A673 (cell line): ENCODE measurements at regions not wholly inside any gene's neighbourhood (a gene's known extent, or its start where the extent isn't known, plus 50 kb on each side); places are given as distances from the start of the nearest gene placed in this dataset.

Experiments
- BruUV-seq: library from RNA; stranded (reverse); fragments of 400-500 nt; replicated peaks from 2 replicates; lab custom pipeline; 2021; lab: Mats Ljungman, UMichigan
- CTCF ChIA-PET: fragments of 300-600 bp; sonication (Branson Sonifier 250); formaldehyde crosslinking; loops from one replicate; lab custom pipeline; 2022; ENCODE audit warnings: antibody characterized with exemption; lab: Charles Lee
- POLR2A ChIA-PET: fragments of 300-600 bp; sonication (Branson Sonifier 250); formaldehyde crosslinking; loops from one replicate; lab custom pipeline; 2022; ENCODE audit warnings: antibody characterized with exemption; ENCODE audit not compliant: low non-redundant PET; lab: Charles Lee
- DNase-seq: peaks from one replicate; pipeline ENCODE4 v3.0.0-alpha.2; 2015; ENCODE audit warnings: low spot score
- H3K27ac ChIP-seq: fragments of 200-600 bp; sonication (generic); 2 replicates; pipeline ENCODE4 v1.5.1; 2016; ENCODE audit warnings: mixed run types, low read depth, mild to moderate bottlenecking, mixed read lengths, antibody characterized with exemption, low read length; ENCODE audit not compliant: poor library complexity, severe bottlenecking
- H3K27me3 ChIP-seq: fragments of 200-600 bp; sonication (generic); replicated peaks from 2 replicates; pipeline ENCODE4 v1.6.1; 2017; ENCODE audit warnings: mixed run types, low read depth, mild to moderate bottlenecking, mixed read lengths, antibody characterized with exemption, low read length; ENCODE audit not compliant: insufficient read depth, poor library complexity
- H3K36me3 ChIP-seq: fragments of 200-600 bp; sonication (generic); 2 replicates; pipeline ENCODE4 v1.6.1; 2016; ENCODE audit warnings: mixed run types, mild to moderate bottlenecking, mixed read lengths, antibody characterized with exemption, low read length; ENCODE audit not compliant: insufficient read depth, poor library complexity, severe bottlenecking
- H3K4me1 ChIP-seq: fragments of 200-600 bp; sonication (generic); 2 replicates; pipeline ENCODE4 v1.6.1; 2017; ENCODE audit warnings: mixed run types, mild to moderate bottlenecking, mixed read lengths, antibody characterized with exemption, low read length; ENCODE audit not compliant: insufficient read depth, poor library complexity, severe bottlenecking
- H3K4me3 ChIP-seq: fragments of 200-600 bp; sonication (generic); 2 replicates; pipeline ENCODE4 v1.5.1; 2016; ENCODE audit warnings: low read depth, mixed run types, mild to moderate bottlenecking, mixed read lengths, low read length; ENCODE audit not compliant: poor library complexity, severe bottlenecking
- H3K9me3 ChIP-seq: fragments of 200-600 bp; sonication (generic); 2 replicates; pipeline ENCODE4 v1.6.1; 2016; ENCODE audit warnings: mixed run types, low read depth, mild to moderate bottlenecking, mixed read lengths, antibody characterized with exemption, low read length; ENCODE audit not compliant: poor library complexity, severe bottlenecking
- CTCF ChIP-seq: fragments of 300-800, 200-600 bp; sonication (generic); conservative IDR thresholded peaks from 2 replicates; pipeline ENCODE4 v1.5.1; 2017; ENCODE audit warnings: low read depth, mild to moderate bottlenecking, antibody characterized with exemption, low read length, moderate library complexity, mixed read lengths
- EZH2 ChIP-seq: fragments of 200-600 bp; sonication (generic); IDR thresholded peaks from 2 replicates; pipeline ENCODE4 v1.6.1; 2017; ENCODE audit warnings: borderline replicate concordance, low read depth, mild to moderate bottlenecking, mixed read lengths, antibody characterized with exemption, low read length; ENCODE audit not compliant: poor library complexity, severe bottlenecking
- intact Hi-C: fragments of 100-400 bp; cut with micrococcal nuclease; formaldehyde crosslinking; loops from one replicate; pipeline ENCODE4 v1.10.0; 2022; ENCODE audit not compliant: unreplicated experiment

- ChIA-PET CTCF (no interaction called here), POLR2A (no interaction called here)
- Histone ChIP-seq H3K27ac (no peak overlapping the region), H3K27me3 (no peaks in the 10 kb centered on the region), H3K9me3 (no peaks in the 10 kb centered on the region), H3K4me1 (no peaks in the 10 kb centered on the region), H3K4me3 (no peak overlapping the region), H3K36me3 (no peaks in the 10 kb centered on the region)
- TF ChIP-seq EZH2, result no peak
- no peak for TF ChIP-seq CTCF
- DNase-seq, result no peak
- intact Hi-C loops, result no loop called here
- BruUV-seq, result no TSS peak
Measured at GRCh38 chr2:16153754-16154035, 213.3 kb downstream of the MYCN start.

GRCh38 chr2:16152928-16153753, 212.8 kb downstream of the MYCN start:
- BruUV-seq, result no TSS peak
- Histone ChIP-seq H3K27ac (no peak overlapping the region), H3K27me3 (no peaks in the 10 kb centered on the region), H3K4me3 (no peak overlapping the region), H3K9me3 (no peaks in the 10 kb centered on the region), H3K4me1 (no peaks in the 10 kb centered on the region), H3K36me3 (no peaks in the 10 kb centered on the region)
- TF ChIP-seq EZH2, result no peak
- POLR2A ChIA-PET, result no interaction called here
- DNase-seq, result no peak
- CTCF ChIA-PET, result no interaction called here
- intact Hi-C loops, result no loop called here

GRCh38 chr2:16152071-16152927, 211.9 kb downstream of the MYCN start:
- no peak for TF ChIP-seq CTCF
- TF ChIP-seq EZH2, result no peak
- DNase-seq, result no peak
- Histone ChIP-seq H3K36me3 (no peaks in the 10 kb centered on the region), H3K27me3 (no peaks in the 10 kb centered on the region), H3K4me3 (no peak overlapping the region), H3K9me3 (no peaks in the 10 kb centered on the region), H3K27ac (no peak overlapping the region), H3K4me1 (no peaks in the 10 kb centered on the region)
- intact Hi-C loops, result no loop called here
- CTCF ChIA-PET, result no interaction called here
- BruUV-seq, result no TSS peak
- POLR2A ChIA-PET, result no interaction called here
